ENCODE measurements at regions not wholly inside any gene's neighbourhood (a gene's known extent, or its start where the extent isn't known, plus 50 kb on each side); places are given as distances from the start of the nearest gene placed in this dataset.

GRCh38 chr9:79799691-79800335 lies 228.0 kb downstream of the TLE4 start:
- DNase-seq = no peak

GRCh38 chr9:79798450-79798849 lies 226.7 kb downstream of the TLE4 start:
- DNase-seq = no peak

DNA sequence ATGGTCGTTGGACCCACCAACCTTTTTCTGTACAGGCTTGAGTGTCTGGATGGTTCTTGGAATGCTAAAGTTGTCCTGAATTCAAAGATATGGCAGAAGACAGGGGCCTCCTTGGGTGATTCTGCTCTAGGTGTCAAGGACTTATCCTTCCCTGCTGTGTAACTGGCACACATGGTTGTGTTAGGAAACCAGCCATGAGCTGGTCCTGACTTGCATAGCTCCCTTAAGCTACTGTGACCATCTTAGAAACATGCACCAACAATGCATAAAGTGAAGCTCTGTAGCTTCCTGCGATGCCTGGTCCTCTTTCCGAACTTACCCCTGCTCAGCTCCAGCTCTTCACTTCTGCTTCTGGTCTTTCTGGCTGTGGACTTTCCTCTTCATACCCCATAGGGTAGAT lies 224.6 kb downstream of the TLE4 start:
- no peak for DNase-seq

DNA sequence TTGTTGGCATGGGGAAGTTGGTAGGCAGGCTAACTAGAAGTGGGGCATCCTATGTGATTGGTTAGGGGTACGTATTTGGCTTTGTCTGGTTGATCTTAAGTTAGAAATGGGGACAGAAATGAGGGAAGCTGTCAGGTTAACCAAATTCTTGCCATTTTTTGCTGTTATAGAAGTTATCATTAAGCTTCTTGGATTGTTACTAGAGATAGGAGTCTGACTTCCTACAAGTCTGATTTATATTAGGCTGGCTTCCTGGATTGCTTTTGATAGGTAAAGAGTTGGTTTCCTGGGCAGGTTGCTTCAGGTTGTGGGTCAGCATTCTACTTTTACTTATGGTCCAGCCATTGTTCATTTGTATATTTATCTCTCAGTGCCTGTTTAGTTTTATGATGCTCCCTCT lies 216.9 kb downstream of the TLE4 start:
- no peak for DNase-seq

- no peak for DNase-seq
These were observed 209.5 kb downstream of the TLE4 start for GRCh38 chr9:79781263-79781662.

GRCh38 chr9:79780559-79780958 lies 208.8 kb downstream of the TLE4 start:
- DNase-seq = no peak

- DNase-seq = no peak
These were observed 208.1 kb downstream of the TLE4 start for GRCh38 chr9:79779901-79780300.

GRCh38 chr9:79778581-79778980 lies 206.8 kb downstream of the TLE4 start:
- no peak for DNase-seq

DNA sequence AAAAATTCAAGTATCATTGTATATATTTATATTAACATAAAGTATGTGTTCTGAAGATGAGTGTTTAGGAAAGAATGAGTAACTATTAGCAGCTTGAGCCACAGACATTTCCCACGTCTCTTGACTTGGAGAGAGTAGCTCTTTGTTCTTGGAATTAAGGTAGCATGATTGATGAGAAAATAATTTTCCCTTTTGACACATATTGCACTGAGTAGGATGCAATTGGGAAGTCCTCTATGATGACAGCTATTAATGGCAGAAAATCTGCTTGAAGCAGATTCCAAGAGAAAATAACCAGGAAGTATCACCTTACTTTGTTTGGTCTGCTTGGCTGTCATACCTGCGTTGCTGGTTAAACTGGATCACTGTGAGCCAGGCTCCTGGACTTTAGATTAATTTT lies 204.8 kb downstream of the TLE4 start:
- DNase-seq = no peak
